ENCODE measurements at regions not wholly inside any gene's neighbourhood (a gene's known extent, or its start where the extent isn't known, plus 50 kb on each side); places are given as distances from the start of the nearest gene placed in this dataset.
A peak's percentile ranks its signal among the peaks of the same experiment; 100 is the strongest.
"Not testable (repeated sequence)": the region's sequence is repeated elsewhere in the genome, so short reads cannot be mapped to it uniquely, and the experiment has no call there.

GRCh38 chr9:34907044-34907443 lies 51.0 kb upstream of the PHF24 start:
- DNase-seq (ENCODE audit: low read depth in 2 of 2, low spot score in 1 of 2) = no peak

- DNase-seq (ENCODE audit: low read depth in 2 of 2, low spot score in 1 of 2) = peak; percentile 57 to 61
Measured at GRCh38 chr9:34899535-34900158, 58.4 kb upstream of the PHF24 start.

GRCh38 chr9:34898846-34899245 lies 59.2 kb upstream of the PHF24 start:
- no peak for DNase-seq (ENCODE audit: low read depth in 2 of 2, low spot score in 1 of 2)

DNA sequence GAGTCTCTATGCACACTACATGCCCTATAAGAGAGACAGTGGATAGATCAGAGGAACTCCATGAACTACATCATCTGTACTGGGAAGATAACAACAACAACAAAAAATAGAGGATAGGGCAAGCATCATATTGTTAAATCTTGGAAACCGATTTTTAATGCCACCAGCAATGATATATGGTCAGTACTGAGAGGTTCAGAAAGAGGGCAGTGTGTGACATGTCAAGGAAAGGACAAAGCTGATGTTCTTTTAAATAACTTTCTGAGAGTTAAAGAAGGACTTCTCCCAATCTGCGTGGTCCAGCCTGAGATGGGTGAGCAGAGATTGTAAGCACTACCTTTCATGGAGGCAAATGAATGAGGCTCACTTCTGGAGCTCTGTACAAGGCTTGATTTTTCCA lies 62.0 kb upstream of the PHF24 start:
- DNase-seq (ENCODE audit: low read depth in 2 of 2, low spot score in 1 of 2) = no peak

DNA sequence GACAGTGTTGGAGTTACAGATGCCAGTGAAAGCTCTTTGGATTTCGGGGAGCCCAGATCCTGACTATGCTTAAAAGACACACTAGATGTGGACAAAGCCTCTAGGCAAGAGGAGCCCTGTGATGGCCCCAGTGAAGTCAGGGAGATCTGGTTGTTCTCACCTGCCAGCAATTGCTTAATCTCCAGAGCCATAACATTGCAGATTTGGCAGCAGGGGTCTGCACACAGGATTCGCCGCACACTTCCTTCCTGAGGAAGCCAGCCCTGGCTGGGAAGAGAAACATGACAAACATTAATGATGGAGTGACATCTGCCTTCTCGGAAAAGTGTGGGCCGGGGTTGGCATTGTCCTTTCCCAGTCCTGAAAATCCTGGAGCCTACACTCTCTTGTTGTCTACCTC lies 65.2 kb upstream of the PHF24 start:
- no peak for DNase-seq (ENCODE audit: low read depth in 2 of 2, low spot score in 1 of 2)

DNA sequence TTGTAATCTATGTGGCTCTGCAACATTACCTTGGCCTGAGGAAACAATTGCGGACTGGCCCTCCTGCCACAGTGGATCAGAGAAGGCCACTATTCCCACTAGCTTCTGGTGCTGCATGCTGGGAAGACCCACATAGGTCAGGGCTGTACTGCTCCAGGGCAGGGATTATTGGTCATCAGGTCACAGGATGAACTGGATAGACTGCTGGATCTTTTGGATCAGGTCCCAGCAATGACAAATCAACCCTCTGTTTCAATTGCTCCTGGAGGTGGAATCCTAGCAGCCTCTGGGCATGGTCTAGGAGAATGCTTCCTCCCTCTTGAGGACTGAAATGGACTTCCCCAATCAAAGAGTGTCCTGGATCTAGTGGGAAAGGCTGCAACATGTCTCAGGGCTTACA lies 66.7 kb upstream of the PHF24 start:
- no peak for DNase-seq (ENCODE audit: low read depth in 2 of 2, low spot score in 1 of 2)

DNA sequence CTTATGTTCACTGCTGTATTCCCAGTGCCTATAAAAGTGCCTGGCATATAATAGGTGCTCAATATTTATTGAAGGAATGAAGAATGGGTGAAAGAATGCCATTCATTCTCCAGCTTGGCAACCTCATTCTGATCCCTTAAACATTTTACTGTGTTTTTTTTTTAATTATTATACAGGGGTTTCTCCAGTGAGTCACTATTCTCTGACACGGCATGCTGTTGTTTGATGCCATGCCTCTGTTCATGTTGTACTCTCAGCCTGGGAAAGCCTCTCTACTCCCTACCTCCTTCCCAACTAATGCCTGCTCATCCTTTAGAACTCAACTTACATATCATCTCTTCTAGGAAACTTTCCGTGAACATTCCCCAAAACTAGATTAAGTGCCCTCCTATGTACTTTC lies 70.2 kb upstream of the PHF24 start:
- DNase-seq (ENCODE audit: low read depth in 2 of 2, low spot score in 1 of 2) = no peak

GRCh38 chr9:34884747-34885189 lies 73.3 kb upstream of the PHF24 start:
- no peak for DNase-seq (ENCODE audit: low read depth in 2 of 2, low spot score in 1 of 2)

- DNase-seq (ENCODE audit: low read depth in 2 of 2, low spot score in 1 of 2) = no peak
Measured at GRCh38 chr9:34876096-34876495, 82.0 kb upstream of the PHF24 start.

DNA sequence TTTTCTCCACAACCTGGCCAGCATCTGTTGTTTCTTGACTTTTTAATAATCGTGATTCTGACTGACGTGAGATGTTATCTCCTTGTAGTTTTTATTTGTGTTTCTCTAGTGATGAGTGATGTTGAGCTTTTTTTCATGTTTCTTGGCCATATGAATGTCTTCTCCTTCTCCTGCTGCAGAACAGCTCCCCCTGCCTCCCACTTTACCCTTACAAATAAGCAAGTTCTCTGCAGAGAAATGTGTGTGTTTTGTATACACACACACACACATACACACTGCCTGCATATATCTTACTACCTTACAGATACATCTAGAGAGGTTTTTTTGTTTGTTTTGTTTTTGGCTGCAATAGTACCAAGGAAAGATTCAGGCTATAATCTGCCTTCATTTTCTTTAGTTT lies 88.7 kb upstream of the PHF24 start:
- DNase-seq (ENCODE audit: low read depth in 2 of 2, low spot score in 1 of 2) = no peak

- no peak for DNase-seq (ENCODE audit: low read depth in 2 of 2, low spot score in 1 of 2)
Measured at GRCh38 chr9:34866614-34867013, 91.5 kb upstream of the PHF24 start.

DNA sequence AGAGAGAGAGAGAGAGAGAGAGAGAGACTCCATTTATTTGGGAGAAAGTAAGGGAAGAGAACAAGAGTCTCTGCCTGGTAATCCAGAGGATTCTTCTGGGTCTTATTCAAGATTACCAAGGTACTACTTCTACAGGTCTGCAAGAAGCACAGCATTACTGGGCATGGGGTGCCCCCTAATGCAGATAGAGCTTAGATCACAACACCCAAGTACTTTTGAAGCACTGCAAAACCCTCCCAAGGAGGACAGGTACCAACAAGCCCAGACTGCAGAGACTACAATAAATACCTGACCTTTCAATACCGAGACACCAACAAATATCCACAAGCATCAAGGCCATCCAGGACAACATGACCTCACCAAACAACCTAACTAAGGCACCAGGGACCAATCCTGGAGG lies 94.7 kb upstream of the PHF24 start:
- no peak for DNase-seq (ENCODE audit: low read depth in 2 of 2, low spot score in 1 of 2)

GRCh38 chr9:34862836-34863235 lies 95.2 kb upstream of the PHF24 start:
- DNase-seq (ENCODE audit: low read depth in 2 of 2, low spot score in 1 of 2) = no peak

- DNase-seq (ENCODE audit: low read depth in 2 of 2, low spot score in 1 of 2) = no peak
Measured at GRCh38 chr9:34862043-34862442, 96.0 kb upstream of the PHF24 start.

DNA sequence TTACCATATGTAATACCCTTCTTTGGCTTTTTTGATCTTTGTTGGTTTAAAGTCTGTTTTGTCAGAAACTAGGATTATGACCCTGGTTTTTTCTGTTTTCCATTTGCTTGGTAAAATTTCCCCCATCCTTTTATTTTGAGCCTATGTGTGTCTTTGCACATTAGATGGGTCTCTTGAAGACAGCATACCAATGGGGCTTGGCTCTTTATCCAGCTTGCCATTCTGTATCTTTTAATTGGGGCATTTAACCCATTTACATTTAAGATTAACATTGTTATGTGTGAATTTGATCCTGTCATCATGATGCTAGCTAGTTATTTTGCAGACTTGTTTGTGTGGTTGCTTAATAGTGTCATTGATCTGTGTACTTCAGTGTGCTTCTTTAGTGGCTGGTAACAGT lies 103.1 kb upstream of the PHF24 start:
- not testable (repeated sequence) for DNase-seq (ENCODE audit: low read depth in 2 of 2, low spot score in 1 of 2)

GRCh38 chr9:34830068-34830467 lies 120.1 kb upstream of the CCL21 start:
- no peak for DNase-seq (ENCODE audit: low read depth in 2 of 2, low spot score in 1 of 2)

DNA sequence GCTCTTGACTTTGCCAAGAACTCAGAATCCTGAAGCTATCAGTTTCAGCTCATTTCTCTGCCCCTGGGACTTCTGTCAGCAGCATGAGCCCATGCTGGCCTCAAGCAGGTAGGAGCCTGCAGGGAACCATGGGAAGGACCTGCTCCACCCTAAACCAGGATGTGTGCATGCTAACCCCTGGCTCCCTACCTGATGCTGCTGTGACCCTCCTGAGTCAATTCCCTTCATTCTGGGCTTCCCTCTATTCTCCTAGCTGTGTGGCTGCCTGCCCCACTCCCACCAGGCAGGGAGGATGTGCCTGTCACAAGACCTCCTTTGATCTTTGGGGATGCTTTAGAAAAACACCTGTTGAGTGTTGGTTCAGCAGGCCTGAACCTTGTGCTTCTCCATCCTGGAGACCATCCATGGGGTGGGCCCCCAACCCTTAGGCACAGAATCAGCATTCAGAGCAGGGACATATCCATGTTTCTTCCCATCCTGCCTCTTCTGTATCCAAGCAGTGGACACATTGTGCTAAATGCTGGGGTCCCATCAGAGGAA lies 117.1 kb upstream of the CCL21 start:
- DNase-seq (ENCODE audit: low read depth in 2 of 2, low spot score in 1 of 2) = no peak

DNA sequence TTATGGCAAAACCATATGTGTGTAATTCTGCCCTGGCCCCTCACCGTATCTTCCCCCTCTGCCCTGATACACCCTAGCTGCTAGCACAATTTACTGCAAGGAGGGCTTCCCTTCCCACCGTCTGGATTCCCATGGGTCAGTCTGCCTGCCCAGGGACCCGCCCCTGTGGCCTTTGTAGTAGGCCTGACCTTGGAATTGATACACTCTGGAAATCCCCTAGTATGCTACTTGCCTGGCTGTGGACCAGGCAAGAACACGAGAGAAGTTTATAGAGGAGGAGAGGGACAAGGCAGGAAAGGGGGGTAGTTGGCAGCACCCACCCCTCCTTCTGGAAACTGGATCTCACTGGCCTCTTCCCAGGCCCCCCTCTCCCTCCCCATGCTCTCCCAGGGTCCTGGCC lies 115.8 kb upstream of the CCL21 start:
- no peak for DNase-seq (ENCODE audit: low read depth in 2 of 2, low spot score in 1 of 2)

GRCh38 chr9:34823778-34824177 lies 113.8 kb upstream of the CCL21 start:
- no peak for DNase-seq (ENCODE audit: low read depth in 2 of 2, low spot score in 1 of 2)

GRCh38 chr9:34810187-34810524 lies 100.2 kb upstream of the CCL21 start:
- DNase-seq (ENCODE audit: low read depth in 2 of 2, low spot score in 1 of 2) = no peak

GRCh38 chr9:34809504-34810186 lies 99.7 kb upstream of the CCL21 start:
- no peak for DNase-seq (ENCODE audit: low read depth in 2 of 2, low spot score in 1 of 2)

GRCh38 chr9:34802916-34803315 lies 93.0 kb upstream of the CCL21 start:
- DNase-seq (ENCODE audit: low read depth in 2 of 2, low spot score in 1 of 2) = no peak

GRCh38 chr9:34797367-34797766 lies 87.4 kb upstream of the CCL21 start:
- no peak for DNase-seq (ENCODE audit: low read depth in 2 of 2, low spot score in 1 of 2)
